Tongue (tissue), 1 donor: ENCODE measurements at regions not wholly inside any gene's neighbourhood (a gene's known extent, or its start where the extent isn't known, plus 50 kb on each side); places are given as distances from the start of the nearest gene placed in this dataset.
"Not testable (repeated sequence)": the region's sequence is repeated elsewhere in the genome, so short reads cannot be mapped to it uniquely, and the experiment has no call there.

Experiments
- DNase-seq: peaks from one replicate; pipeline ENCODE4 v3.0.0-alpha.2; 2015

DNA sequence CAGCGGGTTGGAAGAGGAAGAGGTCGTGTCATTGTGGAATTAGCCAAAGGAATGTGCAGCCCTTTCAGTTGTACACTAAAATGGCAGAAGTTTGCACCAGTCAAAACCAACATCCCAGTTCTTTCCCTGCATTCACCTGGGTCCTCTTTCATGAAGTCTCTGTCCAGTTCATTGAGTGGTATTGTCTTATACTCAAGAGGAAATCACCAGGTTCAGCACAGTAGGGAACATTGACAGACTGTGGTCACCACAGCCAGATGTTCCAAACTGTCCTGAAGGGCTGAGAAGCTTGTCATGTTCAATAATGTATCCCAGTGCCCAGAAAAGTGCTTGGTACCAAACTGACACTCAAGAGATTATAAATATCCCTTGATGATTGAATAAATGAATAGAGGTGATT is 131.6 kb downstream of the GLUL start:
- no peak for DNase-seq

- peak; percentile 27 for DNase-seq
Observed at GRCh38 chr1:182259229-182259872, 132.2 kb downstream of the GLUL start.

GRCh38 chr1:182257369-182258063 is 134.1 kb downstream of the GLUL start:
- DNase-seq, result no peak

GRCh38 chr1:182256931-182257330 is 134.7 kb downstream of the GLUL start:
- no peak for DNase-seq

- DNase-seq, result no peak
Observed at GRCh38 chr1:182255494-182255893, 136.1 kb downstream of the GLUL start.

- DNase-seq, result no peak
Observed at GRCh38 chr1:182253319-182253860, 138.2 kb downstream of the GLUL start.

- no peak for DNase-seq
Observed at GRCh38 chr1:182251561-182251960, 140.0 kb downstream of the GLUL start.

DNA sequence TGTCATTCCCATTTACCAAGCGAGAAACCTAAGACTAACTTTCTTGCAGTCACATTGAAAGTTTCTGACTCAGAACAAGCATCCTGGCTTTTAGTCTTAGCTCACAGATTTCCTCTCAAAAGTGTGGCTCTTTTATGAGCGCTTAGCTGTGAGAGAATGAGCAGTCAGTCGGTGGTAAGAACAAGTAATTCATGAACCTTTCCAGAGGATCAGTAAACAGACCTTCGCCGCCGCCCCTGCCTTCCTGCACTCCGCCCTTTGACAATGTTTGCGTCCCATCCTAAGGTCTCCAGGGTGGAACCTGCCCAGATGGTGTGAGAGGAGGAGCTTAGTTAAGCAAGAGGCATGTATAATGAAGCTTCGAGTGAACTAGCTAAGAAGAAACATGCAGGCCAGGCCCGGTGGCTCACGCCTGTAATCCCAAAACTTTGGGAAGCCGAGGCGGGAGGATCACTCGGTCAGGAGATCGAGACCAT is 142.4 kb downstream of the GLUL start:
- no peak for DNase-seq

DNA sequence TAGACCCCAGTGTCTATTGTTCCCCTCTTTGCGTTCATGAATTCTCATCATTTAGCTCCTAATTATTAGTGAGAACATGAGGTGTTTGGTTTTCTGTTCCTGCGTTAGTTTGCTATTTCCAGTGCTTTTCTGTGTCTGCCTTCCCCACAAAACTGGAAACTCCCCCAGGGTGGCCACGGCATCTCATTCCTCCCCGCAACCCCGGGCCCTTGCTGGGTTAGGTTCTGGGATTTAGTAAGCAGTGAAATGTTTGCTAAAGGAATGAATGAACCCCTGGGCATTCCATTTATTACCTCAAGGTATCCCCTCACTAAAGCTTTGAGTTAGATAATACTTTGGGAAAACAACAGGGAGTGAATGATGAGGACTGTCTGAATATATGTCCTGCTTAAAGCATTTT is 142.9 kb downstream of the GLUL start:
- DNase-seq, result no peak

DNA sequence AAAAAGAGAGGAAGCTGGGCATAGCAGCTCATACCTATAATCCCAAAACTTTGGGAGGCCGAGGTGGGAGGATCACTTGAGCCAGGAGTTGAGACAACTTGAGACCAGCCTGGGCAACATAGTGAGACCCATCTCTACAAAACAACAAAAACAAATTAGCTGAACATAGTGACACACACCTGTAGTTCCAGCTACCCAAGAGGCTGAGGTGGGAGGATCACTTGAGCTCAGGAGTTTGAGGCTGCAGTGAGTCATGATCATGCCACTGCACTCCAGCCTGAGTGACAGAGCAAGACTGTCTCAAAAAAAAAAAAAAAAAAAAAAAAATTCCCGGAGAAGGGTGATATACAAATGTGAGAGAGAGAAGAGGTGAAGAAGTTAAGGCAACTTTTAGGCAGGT is 143.8 kb downstream of the GLUL start:
- DNase-seq, result not testable (repeated sequence)

DNA sequence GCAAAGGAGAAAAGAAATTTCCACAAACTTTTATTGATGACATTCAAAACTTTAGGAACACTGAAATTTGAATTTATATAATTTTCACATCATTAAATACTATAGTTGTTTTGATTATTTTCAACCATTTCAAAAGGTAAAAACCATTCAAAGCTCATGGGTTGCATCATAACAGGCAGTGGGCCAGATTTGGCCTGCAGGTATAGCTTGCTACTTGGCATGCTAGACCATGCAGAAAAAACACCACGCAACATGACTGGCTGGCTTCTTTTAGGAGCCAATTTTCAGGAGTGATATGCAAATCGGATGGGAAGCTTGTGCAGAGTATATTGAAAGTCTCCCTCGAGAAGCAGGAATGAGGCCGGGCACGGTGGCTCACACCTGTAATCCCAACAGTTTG is 144.8 kb downstream of the GLUL start:
- no peak for DNase-seq

DNA sequence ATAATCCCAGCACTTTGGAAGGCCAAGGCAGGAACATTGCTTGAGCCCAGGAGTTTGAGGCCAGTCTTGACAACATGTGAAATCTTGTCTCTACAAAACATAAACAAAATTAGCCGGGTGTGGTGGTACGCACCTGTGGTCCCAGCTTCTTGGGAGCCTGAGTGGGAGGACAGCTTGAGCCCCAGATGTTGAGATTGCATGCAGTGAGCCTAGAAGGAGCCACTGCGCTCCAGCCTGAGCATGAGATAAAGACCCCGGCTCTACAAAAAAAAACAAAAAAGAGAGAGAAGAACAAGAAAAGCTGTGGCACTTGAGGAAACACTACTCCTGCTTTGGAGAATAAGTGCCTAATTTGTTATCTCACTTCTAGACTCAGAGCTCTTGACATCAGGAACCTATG is 146.6 kb downstream of the GLUL start:
- no peak for DNase-seq

DNA sequence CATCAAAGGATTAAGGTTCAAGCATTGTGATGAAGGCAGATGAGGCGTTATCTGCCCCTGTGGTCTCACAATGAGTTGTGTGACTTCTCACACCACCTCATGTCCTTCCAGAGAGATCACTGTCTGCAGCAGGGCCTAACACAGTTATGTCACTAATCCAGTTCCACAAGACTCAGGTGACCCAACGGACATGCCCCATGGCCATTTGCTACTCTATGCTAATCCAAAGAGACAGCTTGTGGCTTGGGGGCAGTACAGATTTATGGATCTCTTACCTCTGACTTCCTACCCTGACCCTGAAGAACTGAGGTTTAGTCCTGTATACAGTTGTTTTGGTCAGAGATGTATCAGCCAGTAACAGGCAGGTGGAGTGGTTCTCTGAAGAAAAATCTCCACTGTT is 147.1 kb downstream of the GLUL start:
- DNase-seq, result no peak

DNA sequence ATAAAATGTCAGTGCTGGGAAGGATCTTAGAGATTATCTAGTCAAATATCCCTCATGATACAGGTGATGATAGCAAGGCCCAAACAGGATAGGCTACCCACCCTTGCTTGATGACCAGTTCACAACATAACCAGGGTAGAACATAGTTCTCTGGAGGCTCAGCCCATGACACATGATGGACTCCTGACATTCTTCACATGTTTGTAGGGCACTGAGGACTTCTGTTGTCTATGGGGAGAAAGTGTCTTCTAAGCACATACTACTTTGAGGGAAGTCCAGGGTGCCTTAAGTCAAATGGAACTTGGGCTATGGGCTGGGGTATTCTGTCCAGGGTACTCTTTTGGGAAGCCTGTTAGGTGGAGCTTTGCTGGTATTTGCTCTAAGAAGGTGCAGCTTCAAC is 148.9 kb downstream of the GLUL start:
- no peak for DNase-seq

DNA sequence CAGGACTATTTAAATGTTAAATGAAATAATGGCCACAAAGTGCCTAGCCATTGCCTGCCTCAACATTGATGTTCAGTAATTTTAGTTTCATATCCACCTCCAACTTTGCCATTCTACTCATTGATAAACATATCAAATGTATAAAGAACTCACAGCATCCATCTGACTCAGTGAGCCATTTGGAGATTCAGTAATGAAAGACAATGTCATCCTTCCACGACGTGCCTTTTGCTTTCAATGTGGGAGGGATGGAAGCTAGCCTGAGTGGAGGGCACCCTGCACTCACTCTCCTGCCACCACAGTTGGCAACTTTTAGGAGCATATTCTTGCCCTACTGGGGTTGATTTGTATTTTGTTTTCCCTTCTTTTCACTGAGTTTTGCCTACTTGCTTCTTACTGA is 151.5 kb downstream of the GLUL start:
- DNase-seq, result no peak

DNA sequence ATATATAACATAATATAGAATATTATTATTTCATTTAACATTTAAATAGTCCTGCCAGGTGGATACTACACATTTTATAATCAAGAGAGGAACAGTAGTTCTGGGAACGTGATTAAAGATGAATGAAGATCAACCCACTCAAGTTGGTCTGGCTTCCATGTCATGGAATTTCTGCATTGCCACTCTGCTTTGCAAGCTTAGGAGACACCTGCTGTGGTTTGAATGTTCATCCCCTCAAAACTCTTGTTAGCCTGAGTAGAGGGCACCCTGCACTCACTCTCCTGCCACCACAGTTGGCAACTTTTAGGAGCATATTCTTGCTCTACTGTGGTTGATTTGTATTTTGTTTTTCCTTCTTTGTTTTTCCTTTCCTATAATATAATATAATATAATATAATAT is 153.2 kb downstream of the GLUL start:
- DNase-seq, result no peak

DNA sequence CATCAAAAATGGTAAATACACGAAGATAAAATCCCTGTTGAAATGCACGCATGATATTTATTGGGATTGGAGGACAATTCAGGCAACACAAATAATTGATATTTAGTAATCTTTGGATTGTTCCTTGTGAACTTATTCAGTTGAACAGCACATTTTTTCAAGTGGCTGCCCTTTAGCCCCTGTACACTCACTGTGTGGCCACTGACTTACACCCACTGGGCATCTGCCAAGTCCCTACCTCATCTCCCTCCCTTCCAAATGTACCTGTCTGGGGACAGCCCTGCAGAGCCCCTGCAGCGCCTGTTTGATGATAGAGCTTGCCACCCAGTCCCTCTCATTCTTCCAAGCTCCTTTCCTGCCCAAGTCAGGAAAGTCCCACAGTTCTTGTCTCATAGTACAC is 154.3 kb downstream of the GLUL start:
- no peak for DNase-seq

GRCh38 chr1:182236651-182237077 is 154.9 kb downstream of the GLUL start:
- no peak for DNase-seq

GRCh38 chr1:182235952-182236650 is 155.5 kb downstream of the GLUL start:
- DNase-seq, result peak; percentile 56

DNA sequence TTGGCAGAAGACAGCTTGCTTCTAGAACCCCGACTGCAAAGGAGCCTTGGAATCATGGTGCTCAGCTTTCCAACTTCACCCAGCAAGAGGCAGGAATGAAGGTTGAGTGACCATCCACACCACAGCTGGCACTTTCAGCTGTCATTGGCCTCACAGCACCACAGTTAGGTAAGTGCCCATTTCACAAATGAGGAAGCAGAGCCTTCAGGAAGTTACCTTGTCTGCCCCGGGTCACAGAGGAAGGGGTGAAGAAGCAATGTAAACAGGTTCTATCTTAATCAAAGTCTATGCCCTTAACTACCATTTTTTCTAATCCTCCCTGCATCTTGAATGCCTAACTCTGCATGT is 156.0 kb downstream of the GLUL start:
- DNase-seq, result no peak

DNA sequence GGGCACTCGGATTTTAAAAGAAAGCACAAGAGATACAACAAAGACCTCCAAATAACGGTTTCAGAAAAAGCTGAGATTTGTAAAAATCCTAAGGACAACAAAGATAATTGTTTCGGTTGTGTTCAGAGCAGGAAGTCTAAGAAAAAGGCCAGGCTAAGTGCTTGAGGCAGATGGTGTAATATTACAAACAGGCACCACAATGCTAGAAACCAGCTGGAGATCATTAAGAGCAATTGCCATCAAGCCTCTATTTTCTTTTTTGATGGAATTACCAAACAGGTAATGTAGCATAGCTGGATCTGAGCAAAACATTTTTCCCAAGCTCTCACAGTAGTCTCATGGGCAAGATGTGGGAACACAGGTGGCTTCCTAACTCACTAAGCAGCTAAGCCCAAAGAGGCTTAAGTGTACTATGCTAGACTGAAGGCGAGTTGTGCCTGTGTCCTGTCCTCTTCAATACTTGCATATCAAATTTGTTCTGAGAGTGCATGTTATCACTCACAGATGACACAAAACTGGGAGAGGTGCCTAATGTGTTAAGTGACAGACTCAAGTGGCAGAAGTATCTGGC is 161.6 kb downstream of the GLUL start:
- DNase-seq, result peak; percentile 84

GRCh38 chr1:182229451-182229850 is 162.1 kb downstream of the GLUL start:
- no peak for DNase-seq
